T-helper 2 cell treated with Interferon-gamma antibody and Interleukin-4, amounts not matched to agents 5 μg/mL and 100 μg/mL, for 36 hours (primary cell): ENCODE measurements at regions not wholly inside any gene's neighbourhood (a gene's known extent, or its start where the extent isn't known, plus 50 kb on each side); places are given as distances from the start of the nearest gene placed in this dataset.
"Not testable (repeated sequence)": the region's sequence is repeated elsewhere in the genome, so short reads cannot be mapped to it uniquely, and the experiment has no call there.

Experiments
- DNase-seq: peaks from one replicate; pipeline ENCODE4 v3.0.0; 2021; ENCODE audit warnings: low spot score
- H3K27ac Mint-ChIP-seq: one replicate; pipeline ENCODE4 v1.8.0; 2021; ENCODE audit warnings: mild to moderate bottlenecking, mixed read lengths
- H3K27me3 Mint-ChIP-seq: one replicate; pipeline ENCODE4 v1.8.0; 2021; ENCODE audit warnings: low read depth, mixed read lengths
- H3K36me3 Mint-ChIP-seq: one replicate; pipeline ENCODE4 v1.8.0; 2021; ENCODE audit warnings: low read depth, mixed read lengths
- H3K4me1 Mint-ChIP-seq: one replicate; pipeline ENCODE4 v1.8.0; 2021; ENCODE audit warnings: low read depth, mixed read lengths
- H3K4me3 Mint-ChIP-seq: one replicate; pipeline ENCODE4 v1.8.0; 2022; ENCODE audit warnings: mild to moderate bottlenecking, moderate library complexity, mixed read lengths
- H3K9me3 Mint-ChIP-seq: one replicate; pipeline ENCODE4 v1.8.0; 2021; ENCODE audit warnings: mixed read lengths

- no peaks in the 10 kb centered on the region for H3K27me3 Mint-ChIP-seq
- H3K36me3 Mint-ChIP-seq, result no peaks in the 10 kb centered on the region
- no peak overlapping the region for H3K27ac Mint-ChIP-seq
- H3K4me1 Mint-ChIP-seq, result no peaks in the 10 kb centered on the region
- H3K9me3 Mint-ChIP-seq, result no peaks in the 10 kb centered on the region
- DNase-seq, result no peak
- no peak overlapping the region for H3K4me3 Mint-ChIP-seq
Observed at GRCh38 chr1:47491341-47491753, 53.5 kb downstream of the FOXD2 start.

DNA sequence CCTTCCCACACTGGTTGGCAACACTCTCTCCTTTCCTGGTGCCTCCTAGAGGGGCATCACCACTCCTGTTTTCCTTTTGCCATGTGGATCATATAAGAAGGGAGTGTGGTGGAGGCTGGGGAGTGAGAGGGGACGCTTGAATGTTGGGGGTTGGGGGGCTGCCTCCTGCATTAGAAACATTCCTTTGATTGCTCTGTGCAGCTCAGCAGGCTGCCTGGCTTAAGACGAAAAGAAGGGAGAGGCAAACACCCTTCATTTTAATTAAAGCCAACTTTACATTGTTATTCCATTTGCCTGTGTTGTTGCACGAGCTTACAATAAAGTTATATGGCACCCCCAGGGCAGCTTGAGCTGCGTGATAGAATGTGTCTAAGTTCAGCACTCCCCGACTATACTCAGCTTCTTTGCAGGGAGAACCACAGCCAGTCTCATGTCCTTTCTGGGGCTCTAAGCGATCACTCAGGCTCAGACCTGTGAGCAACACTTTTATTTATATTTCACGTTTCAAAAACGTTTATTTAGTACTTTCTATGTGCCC is 57.4 kb downstream of the FOXD2 start:
- H3K9me3 Mint-ChIP-seq, result no peaks in the 10 kb centered on the region
- DNase-seq, result no peak
- H3K36me3 Mint-ChIP-seq, result no peaks in the 10 kb centered on the region
- peaks cover 5% of the 10 kb centered on the region for H3K27me3 Mint-ChIP-seq
- no peak overlapping the region for H3K4me3 Mint-ChIP-seq
- H3K4me1 Mint-ChIP-seq, result no peaks in the 10 kb centered on the region
- no peak overlapping the region for H3K27ac Mint-ChIP-seq

DNA sequence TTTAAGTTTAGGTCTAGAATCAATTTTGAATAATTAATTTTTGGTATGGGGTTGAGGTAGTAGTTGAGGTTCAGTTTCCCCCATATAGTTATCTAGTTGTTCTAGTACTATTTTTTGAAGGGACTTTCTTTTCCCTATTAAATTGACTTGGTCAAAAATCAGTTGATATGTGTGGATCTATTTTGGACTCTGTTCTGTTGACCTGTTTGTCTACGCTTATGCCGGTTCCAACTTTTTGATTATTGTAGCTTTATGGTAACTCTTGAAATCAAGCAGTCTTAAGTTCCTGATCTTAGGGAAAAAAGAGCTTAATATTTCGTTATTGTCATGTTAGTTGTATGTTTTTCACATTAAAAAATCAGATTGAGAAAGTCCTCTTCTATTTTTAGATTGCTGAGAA is 60.7 kb downstream of the FOXD2 start:
- Mint-ChIP-seq H3K4me3 (no peak overlapping the region), H3K36me3 (no peaks in the 10 kb centered on the region), H3K27ac (no peak overlapping the region), H3K27me3 (peaks cover 8% of the 10 kb centered on the region), H3K4me1 (no peaks in the 10 kb centered on the region), H3K9me3 (no peaks in the 10 kb centered on the region)
- no peak for DNase-seq

- Mint-ChIP-seq H3K36me3 (no peaks in the 10 kb centered on the region), H3K4me1 (no peaks in the 10 kb centered on the region), H3K27me3 (peaks cover 22% of the 10 kb centered on the region), H3K9me3 (no peaks in the 10 kb centered on the region), H3K4me3 (no peak overlapping the region), H3K27ac (no peak overlapping the region)
- DNase-seq, result no peak
Observed at GRCh38 chr1:47501069-47501468, 63.2 kb downstream of the FOXD2 start.

DNA sequence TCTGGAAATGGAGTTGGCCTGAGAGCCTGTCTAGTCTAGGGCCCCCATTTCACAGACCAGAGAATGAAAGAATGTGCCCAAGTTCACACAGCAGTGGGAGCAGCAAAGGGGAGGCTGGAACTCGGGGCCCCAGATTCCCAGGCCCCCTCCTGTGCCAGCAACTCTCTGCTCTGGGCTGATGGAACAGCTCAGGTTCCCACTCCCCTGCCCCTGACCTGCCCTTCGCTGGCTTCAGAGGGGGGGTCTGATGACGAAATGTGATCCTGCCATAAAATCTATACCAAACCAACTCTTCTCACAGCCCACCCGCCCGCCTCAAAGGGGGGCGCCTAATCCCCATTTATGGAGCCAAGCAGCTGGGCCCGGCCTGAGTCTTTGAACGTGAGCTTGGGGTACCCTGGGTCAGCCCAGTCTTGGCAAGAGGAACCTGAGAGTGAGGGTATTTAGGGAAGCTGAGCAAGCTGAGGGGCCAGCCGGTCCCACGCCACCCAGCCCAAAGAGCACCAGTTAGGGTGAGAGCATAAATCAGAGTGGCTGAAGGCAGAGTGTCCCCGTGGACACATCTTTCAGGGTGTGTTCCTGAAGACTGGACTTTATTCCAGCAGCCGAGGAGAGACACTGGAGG is 65.0 kb downstream of the FOXD2 start:
- DNase-seq, result no peak
- Mint-ChIP-seq H3K27me3 (peaks cover 34% of the 10 kb centered on the region), H3K27ac (no peak overlapping the region), H3K4me1 (no peaks in the 10 kb centered on the region), H3K4me3 (no peak overlapping the region), H3K9me3 (no peaks in the 10 kb centered on the region), H3K36me3 (no peaks in the 10 kb centered on the region)

DNA sequence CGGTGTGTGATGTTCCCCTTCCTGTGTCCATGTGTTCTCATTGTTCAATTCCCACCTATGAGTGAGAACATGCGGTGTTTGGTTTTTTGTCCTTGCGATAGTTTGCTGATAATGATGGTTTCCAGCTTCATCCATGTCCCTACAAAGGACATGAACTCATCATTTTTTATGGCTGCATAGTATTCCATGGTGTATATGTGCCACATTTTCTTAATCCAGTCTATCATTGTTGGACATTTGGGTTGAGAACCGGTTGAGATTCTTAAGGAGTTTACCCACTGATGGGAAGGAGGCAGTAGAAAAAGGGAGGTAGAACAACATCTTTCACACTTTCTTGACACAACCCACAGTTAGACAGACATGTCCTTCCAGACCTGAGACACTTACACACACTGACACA is 67.0 kb downstream of the FOXD2 start:
- H3K27ac Mint-ChIP-seq, H3K4me3 Mint-ChIP-seq, H3K4me1 Mint-ChIP-seq, H3K36me3 Mint-ChIP-seq, DNase-seq, H3K9me3 Mint-ChIP-seq: not testable (repeated sequence)
- peaks cover 48% of the 10 kb centered on the region for H3K27me3 Mint-ChIP-seq

DNA sequence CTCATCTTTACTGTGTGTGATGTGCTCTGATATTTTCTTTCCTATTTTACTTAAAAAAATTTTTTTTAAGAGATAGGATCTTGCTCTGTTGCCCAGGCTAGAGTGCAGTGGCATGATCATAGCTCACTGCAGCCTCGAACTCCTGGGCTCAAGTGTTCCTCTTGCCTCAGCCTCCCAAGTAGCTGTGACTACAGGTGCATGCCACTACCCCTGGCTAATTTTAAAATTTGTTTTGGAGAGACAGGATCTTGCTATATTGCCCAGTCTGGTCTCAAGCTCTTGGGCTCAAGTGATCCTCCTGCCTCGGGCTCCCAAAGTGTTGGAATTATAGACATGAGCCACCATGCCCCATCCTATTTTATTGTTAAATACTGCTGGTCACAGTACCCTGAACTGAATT is 67.4 kb downstream of the FOXD2 start:
- no peaks in the 10 kb centered on the region for H3K9me3 Mint-ChIP-seq
- H3K27ac Mint-ChIP-seq, result no peak overlapping the region
- DNase-seq, result no peak
- H3K4me3 Mint-ChIP-seq, result no peak overlapping the region
- peaks cover 52% of the 10 kb centered on the region for H3K27me3 Mint-ChIP-seq
- H3K4me1 Mint-ChIP-seq, result no peaks in the 10 kb centered on the region
- H3K36me3 Mint-ChIP-seq, result no peaks in the 10 kb centered on the region

DNA sequence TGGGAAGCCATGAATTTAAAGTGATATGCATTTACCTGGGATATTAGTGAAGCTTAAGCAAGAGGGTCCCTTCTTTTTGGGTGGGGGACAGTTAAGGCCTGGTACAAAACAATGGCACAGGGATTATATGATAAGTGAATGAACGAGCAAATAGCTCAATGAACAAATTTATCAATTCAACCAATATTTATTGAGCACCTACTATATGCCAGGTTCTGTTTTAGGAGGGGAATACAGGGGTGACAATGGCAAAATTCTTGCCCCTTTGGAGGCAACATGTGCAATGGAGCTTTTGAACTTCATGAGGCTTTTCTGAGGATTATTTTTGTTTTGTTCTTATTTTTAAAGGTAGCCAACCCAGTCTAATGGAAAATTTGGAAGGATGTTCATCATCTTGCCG is 68.2 kb downstream of the FOXD2 start:
- no peak overlapping the region for H3K4me3 Mint-ChIP-seq
- H3K27me3 Mint-ChIP-seq, result peaks cover 56% of the 10 kb centered on the region
- DNase-seq, result no peak
- no peak overlapping the region for H3K27ac Mint-ChIP-seq
- no peaks in the 10 kb centered on the region for H3K9me3 Mint-ChIP-seq
- H3K4me1 Mint-ChIP-seq, result no peaks in the 10 kb centered on the region
- H3K36me3 Mint-ChIP-seq, result no peaks in the 10 kb centered on the region

DNA sequence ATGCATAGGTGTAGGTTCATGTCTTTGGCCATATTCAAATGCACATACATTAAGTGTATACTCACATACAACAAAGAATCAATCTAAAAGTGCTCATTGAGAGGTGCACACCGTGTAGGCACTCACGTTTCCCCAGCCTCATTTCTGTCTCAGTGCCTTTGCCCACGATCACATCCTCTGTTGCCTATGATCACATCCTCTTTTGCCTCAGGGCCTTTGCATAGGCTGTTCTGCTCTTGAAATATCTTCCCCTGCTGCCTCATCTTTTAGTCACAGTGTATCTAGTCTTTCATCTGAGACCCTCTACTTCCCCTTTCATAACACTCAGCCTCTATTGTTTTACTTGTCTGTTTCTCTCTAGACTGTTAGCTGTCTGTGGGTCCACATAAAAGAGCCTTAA is 69.3 kb downstream of the FOXD2 start:
- Mint-ChIP-seq H3K9me3 (no peaks in the 10 kb centered on the region), H3K27ac (no peak overlapping the region), H3K36me3 (no peaks in the 10 kb centered on the region), H3K4me3 (no peak overlapping the region), H3K27me3 (peaks cover 60% of the 10 kb centered on the region), H3K4me1 (no peaks in the 10 kb centered on the region)
- DNase-seq, result no peak

GRCh38 chr1:47507881-47508701 is 70.2 kb downstream of the FOXD2 start:
- Mint-ChIP-seq H3K9me3 (no peaks in the 10 kb centered on the region), H3K4me1 (no peaks in the 10 kb centered on the region), H3K36me3 (no peaks in the 10 kb centered on the region), H3K27me3 (peaks cover 60% of the 10 kb centered on the region), H3K4me3 (no peak overlapping the region), H3K27ac (no peak overlapping the region)
- peak; percentile 31 for DNase-seq

DNA sequence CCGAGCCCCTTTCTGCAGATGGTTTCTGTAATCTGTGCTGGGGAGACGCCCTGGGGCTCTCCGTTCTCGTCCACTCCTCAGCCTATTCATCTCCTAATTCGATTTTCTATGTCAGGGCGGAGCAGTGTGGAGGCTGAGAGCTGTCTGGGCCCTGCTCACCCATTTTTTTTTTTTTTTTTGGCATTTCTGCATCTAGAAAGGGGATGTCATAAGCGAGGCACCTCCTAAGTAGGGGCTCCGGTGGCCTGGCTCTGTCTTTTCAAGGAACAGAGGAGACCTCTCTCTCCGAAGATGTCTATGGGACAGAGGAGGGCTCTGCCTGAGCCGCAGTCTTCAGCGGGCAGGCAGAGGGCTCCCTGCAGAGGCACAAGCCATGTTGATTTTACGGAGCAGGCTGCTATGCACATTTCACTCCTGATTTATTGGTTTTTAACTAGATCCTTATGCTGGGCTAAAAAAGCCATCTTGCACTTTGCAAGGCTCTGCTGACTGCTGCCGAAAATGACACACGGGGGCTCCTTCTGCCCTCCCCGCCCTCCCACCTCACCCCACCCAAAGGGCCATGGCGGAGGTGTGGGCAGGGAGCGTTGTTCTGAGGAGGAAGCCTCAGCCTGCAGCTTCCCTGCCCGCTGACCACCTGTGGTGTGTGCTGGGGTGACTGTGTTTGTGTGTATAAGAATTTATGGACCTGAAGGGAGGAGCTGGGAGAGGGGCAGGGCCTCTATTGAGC is 71.0 kb downstream of the FOXD2 start:
- DNase-seq, result no peak
- no peaks in the 10 kb centered on the region for H3K9me3 Mint-ChIP-seq
- H3K27ac Mint-ChIP-seq, result no peak overlapping the region
- H3K36me3 Mint-ChIP-seq, result no peaks in the 10 kb centered on the region
- no peak overlapping the region for H3K4me3 Mint-ChIP-seq
- H3K27me3 Mint-ChIP-seq, result peaks cover 54% of the 10 kb centered on the region
- H3K4me1 Mint-ChIP-seq, result no peaks in the 10 kb centered on the region

- Mint-ChIP-seq H3K36me3 (no peaks in the 10 kb centered on the region), H3K9me3 (no peaks in the 10 kb centered on the region), H3K4me1 (no peaks in the 10 kb centered on the region), H3K27ac (no peak overlapping the region), H3K4me3 (no peak overlapping the region), H3K27me3 (peaks cover 50% of the 10 kb centered on the region)
- no peak for DNase-seq
Observed at GRCh38 chr1:47510282-47510811, 72.5 kb downstream of the FOXD2 start.

GRCh38 chr1:47511825-47512224 is 74.0 kb downstream of the FOXD2 start:
- Mint-ChIP-seq H3K9me3 (no peaks in the 10 kb centered on the region), H3K27me3 (peaks cover 35% of the 10 kb centered on the region), H3K27ac (no peak overlapping the region), H3K4me3 (no peak overlapping the region), H3K36me3 (no peaks in the 10 kb centered on the region), H3K4me1 (no peaks in the 10 kb centered on the region)
- DNase-seq, result no peak

- Mint-ChIP-seq H3K4me3 (no peak overlapping the region), H3K27ac (no peak overlapping the region)
Observed at GRCh38 chr1:47513393-47513792, 75.5 kb downstream of the FOXD2 start.

More at GRCh38 chr1:47513393-47513792, 75.5 kb downstream of the FOXD2 start:
- Mint-ChIP-seq H3K36me3 (no peaks in the 10 kb centered on the region), H3K4me1 (no peaks in the 10 kb centered on the region), H3K27me3 (peaks cover 26% of the 10 kb centered on the region), H3K9me3 (no peaks in the 10 kb centered on the region)
- DNase-seq, result no peak
